ENCODE measurements at regions not wholly inside any gene's neighbourhood (a gene's known extent, or its start where the extent isn't known, plus 50 kb on each side); places are given as distances from the start of the nearest gene placed in this dataset.
"Not testable (repeated sequence)": the region's sequence is repeated elsewhere in the genome, so short reads cannot be mapped to it uniquely, and the experiment has no call there.

DNA sequence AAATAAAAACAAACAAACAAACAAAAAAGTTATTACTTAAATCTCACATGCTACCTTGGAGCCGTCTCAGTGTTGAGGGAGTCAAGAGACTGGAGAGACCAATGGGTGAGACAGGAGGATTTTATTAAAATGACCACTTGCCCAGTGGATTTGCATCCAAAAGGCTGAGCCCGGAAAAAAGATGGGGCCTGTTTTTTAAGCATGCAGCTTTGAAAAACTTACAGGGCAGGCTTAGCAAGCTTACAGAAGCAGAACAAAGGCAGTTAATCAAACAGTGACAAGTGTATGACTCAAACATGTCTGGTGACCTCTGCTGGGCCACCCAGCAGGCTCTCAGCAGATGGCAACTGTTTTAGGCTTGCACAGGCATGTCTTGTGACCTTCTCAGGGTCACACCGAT is 82.5 kb downstream of the POTEH start:
- not testable (repeated sequence) for DNase-seq

DNA sequence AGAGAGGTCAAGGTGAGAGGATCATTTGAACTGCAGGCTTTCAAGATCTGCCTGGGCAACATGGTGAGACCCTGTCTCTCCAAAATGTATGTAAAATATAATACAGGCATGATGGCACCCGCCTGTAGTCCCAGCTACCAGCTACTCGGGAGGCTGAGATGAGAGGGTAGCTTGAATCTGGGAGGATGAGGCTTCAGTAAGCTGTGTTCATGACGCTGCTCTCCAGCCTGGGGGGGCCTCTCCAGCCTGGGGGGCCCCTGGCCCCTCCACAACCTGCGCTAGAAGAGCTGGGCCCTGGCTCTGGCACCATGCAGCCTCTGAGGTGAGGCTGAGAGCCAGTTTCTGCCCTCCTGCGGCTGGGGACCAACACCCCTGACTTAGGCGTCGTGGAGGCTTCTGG is 85.3 kb downstream of the POTEH start:
- not testable (repeated sequence) for DNase-seq

DNA sequence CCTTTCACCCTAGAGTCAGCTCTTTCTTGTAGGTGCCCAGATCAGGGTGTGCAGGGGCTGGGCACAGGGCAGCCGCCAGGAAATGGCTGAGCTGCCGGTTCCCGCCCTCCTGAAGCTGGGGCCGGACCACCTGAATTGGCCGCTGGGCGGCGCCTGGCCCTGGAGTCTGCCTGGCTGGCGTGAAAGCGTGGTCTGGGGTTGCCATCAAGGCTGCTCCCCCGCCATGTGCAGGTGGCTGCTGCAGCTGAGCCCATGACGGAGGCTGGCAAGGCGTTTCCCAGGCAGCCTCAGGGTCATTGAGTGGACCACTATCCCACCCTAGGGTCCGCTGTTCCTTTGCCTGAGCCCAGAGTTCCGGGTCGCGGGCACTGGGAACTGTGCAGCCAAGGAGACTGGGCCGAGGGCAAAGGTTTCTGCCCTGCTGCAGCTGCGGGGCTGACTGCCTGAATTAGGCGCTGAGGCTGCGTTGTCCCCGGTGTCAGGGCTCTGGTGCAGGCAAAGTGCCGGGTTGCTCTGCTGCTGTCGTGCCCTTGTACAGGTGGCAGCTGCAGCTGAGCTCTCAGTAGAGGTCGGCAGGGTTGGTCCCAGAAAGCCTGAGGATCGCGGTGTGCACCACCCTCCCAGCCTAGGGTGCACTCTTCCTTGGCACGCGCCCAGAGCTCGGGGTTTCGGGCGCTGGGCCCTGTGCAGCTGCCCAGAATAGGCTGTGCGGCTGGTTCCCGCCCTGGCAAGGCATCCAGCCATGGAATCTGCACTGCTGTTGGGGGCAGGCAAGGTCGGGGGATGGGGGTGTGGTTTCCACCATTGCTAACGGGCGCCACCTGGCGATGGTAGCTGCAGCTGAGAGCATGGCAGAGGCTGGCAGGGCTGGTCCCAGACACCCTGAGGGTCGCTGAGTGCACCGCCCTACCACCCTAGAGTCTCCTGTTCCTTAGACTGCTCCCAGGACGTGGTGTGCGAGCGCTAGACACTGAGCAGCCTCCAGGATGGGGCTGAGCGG is 86.1 kb downstream of the POTEH start:
- not testable (repeated sequence) for DNase-seq

DNA sequence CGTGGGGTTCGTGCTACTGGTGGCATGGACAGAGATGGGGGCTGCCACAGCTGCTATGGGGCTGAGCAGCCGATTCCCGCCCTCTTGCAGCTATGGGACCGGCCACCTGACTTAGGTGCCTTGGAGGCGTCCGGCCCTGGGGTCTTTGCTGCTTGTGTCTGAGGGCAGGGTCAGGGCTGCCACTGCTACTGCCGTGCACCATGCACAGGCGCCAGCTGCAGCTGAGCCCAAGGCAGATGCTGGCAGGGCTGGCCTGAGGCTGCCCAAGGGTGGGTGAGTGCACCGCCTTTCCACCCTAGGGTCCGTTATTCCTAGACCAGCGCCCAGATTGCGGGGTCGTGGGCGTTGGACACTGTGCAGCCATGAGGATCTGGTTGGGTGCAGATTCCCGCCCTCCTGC is 86.9 kb downstream of the POTEH start:
- not testable (repeated sequence) for DNase-seq

DNA sequence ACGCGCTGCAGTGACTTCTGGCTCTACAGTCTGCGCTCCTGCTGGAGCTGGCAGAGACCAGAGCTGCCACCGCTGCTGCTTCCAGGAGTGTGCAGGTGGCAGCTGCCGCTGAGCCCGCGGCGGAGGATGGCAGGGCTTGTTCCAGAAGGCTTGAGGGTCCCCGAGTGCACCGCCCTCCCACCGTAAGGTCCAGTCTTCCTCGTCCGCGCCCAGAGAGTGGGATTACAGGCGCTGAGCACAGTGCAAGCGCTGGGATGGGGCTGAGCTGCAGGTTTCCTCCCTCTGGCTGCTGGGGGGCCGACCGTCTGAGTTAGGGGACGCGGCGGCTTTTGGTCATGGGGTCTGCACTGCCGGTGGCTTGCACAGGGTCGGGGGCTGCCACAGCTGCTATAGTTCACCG is 87.3 kb downstream of the POTEH start:
- not testable (repeated sequence) for DNase-seq

DNA sequence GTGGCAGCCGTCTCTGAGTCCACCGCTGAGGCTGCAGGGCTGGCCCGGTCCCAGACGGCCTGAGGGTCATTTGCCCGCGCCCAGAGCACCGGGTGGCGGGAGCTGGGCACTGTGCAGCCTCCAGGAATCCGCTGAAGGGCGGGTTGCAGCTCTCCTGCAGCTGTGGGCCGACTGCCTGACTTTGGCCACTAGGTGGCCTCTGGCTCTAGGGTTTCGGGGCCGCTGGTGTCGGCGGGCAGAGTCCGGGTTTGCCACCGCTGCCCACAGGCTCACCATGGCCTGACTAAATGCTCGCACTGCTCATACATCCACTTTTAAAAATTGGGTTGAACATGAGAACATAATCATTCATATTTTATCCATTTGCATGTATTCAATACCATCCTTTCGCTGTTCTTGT is 87.7 kb downstream of the POTEH start:
- DNase-seq = not testable (repeated sequence)

DNA sequence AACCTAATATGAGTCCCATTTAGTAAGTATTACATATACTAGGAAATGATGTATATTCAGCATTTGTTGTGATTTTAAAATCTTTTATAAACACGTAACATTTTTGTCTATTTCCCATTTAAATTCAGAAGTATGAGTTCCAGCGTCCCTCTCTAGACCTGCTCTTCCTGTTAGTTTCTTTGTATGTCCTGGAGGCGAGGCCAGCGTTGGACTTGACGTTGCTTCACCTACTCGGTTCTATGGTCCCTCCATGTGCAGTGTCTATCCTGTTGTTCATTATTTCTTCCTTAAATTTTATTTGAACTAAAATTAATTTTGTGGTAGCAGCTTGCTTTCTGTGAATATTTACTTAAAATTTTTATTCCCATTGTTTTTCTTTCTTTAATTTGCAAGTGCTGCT is 88.5 kb downstream of the POTEH start:
- not testable (repeated sequence) for DNase-seq

DNA sequence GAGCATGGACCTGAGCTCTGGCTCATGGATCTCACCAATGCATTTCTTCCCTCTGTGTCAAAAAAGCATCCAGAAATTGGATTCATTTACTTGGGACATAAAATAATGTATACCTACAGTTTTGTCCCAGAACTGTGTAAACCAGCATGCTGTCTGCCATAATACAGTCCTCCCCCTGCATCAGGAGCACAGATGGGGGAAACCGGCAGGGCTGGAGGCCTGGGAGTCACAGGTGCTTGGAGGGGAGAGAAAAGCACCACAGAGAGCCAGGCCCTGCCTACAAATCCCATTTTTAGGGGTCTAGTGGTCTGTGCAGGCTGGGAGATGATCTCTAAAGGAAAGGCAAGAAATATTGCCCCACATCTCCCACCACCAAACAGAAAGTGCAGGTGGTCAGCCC is 91.8 kb downstream of the POTEH start:
- DNase-seq = not testable (repeated sequence)

DNA sequence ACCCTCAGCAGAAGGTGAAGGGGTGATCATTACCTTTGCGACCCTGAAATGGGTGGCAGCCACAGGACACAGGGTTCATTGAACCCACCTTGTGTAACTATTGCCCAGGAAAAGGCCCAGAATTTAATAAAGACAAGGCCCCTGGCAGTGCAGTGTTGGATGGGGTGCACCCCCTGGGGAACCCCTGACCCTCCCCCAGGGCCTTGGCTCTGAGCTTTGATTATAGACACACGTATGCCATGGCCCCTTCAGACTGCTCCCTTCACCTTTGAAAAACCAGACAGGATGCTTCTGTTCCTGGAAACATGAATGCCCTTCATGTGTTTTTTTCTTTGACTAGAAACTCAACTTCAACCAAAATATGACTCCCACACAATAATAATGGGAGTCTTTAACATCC is 93.1 kb downstream of the POTEH start:
- DNase-seq = not testable (repeated sequence)

DNA sequence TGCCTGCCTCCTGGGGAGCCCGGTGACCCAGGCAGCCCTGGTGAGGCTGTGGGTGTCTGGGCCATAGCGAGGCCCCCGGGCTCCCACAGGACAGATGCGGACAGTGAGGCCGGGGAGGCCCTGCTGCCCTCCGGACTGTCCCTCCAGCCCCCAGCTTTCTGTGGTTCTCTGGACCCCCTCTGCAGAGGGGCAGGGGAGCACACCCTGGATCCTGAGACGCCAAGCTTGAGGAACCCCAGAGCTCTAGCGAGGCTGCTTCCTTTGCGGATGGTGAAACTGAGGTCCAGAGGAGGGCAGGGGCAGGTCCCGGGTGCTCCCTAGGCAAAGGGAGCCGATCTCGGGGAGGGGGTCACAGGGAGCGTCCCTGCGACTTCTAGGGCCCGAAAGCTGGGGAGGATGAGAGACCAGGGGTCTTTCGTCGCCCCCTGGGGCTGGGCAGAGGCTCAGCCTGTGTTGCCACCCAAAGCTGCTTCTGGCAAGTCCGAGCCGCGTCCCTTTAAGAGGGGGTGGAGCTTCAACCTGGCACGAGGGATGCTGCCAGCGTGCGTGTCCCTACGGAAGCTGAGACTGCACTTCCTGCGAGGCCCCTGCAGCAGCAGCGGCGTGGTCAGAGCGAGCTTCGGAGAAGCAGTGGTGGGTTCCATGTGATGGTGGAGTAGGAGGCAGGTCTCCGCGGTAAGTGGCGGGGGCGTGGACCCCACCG is 94.7 kb downstream of the POTEH start:
- not testable (repeated sequence) for DNase-seq

DNA sequence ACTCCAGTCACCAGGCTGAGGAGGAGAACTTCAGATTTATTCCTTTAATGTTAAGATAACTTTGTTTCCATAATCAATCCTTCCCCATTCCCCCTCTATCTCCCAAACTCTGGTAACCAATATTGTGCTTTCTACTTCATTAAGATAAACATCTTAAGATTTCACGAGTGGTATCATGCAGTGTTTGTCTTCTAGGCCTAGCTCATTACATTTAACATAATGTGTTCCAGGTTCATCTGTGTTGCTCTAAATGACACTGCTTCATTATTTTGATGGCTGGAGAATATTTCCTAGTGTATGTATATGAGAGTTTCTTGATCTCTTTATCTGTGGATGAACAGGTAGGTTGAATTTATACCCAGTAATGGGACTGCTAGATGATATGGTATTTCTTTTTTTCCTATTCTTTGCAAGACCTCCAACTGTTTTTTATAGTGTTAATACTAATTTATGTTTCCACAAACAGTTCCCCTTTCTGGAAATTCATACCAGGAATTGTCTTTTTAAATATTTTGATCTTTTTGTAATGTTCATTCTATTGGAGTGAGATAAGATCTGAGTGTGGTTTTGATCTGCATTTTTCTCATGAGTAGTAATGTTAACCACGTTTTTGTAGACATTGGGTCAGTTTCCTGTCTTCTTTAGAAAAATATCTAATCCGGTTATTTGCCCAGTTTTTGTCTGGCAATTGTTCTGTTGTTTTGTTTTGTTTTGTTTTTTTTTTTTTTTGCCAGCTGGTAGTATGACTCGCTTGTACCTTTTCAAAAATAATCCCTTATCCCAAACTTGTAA is 97.3 kb downstream of the POTEH start:
- not testable (repeated sequence) for DNase-seq

DNA sequence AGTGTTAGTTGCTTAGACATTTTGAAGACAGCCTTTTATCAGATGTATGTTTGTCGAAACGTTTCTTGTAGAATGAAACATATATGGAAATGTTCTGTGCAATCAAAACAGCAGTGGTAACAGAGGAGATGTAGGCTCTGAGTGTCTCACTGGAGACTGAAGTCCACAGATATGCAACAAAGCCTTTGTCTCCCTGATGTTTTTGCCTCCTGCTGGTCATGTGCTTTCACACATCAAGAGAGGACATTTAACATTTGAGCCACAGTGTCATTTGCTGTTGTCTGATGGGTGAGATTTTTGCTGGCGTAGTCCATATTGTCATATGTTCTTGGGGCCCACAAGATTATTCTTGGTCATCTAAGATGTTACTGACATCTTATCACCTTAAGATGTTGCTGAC is 101.7 kb downstream of the POTEH start:
- DNase-seq = not testable (repeated sequence)

DNA sequence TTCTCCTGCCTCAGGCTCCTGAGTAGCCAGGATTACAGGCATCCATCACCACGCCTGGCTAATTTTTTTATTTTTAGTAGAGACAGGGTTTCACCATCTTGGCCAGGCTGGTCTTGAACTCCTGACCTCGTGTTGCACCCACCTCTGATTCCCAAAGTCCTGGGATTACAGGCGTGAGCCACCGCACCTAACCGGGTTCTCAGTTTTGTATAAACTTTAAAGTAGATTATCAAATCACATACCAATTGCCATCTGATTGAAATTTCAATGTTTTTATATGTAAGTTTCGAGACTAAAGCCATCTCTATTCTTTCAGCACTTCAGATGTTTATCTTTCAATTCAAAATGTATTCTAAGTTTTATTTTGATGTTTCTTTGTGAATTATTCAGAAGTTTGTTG is 110.1 kb downstream of the POTEH start:
- not testable (repeated sequence) for DNase-seq

DNA sequence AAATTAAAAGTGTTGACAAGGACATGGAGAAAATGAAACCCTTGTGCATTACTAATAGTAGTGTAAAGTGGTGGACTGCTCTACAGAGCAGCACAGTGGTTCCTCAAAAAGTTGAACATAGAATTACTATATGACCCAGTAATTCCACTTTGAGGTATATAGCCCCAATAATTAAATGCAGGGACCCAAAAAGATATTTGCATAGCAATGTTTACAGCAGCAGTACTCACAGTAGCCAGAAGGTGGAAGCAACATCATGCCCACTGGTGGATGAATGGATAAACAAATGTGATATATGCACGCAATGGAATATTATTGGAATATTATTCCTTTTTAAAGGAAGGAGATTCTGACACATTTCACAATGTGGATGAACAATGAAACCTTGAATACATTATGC is 121.3 kb downstream of the POTEH start:
- not testable (repeated sequence) for DNase-seq

DNA sequence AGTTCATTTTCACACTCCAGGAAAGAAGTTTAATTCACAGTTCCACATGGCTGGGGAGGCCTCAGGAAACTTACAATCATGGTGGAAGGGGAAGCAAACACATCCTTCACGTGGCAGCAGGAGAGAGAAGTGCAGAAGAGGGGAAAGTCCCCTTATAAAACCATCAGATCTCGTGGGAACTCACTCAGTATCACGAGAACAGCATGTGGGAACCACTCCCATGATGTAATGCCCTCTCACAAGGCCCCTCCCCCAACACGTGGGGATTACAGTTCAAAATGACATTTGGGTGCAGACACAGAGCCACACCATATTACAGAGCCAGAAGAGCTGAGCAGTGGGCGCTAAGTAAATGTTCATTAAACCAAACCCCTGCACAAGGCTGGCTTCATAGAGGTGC is 126.0 kb downstream of the POTEH start:
- not testable (repeated sequence) for DNase-seq

DNA sequence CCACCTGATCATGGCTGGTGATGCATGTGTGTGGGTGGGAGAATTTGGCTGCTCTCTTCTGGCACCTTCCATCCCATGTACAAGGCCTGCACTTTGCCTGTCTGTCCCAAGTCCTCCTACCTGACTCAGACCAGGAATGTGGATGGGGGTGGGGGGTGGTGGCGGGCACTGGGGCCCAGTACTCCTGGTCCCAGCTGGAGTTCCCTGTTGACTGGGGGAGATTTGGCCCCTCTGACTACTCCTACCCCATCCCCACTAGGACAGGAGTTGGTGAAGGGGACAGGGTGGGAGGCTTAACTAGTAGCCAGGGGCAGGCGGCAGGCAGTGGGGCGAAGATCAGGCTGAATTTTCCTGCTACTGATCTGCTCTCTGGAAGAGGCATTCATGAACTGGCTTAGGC is 126.6 kb downstream of the POTEH start:
- not testable (repeated sequence) for DNase-seq

DNA sequence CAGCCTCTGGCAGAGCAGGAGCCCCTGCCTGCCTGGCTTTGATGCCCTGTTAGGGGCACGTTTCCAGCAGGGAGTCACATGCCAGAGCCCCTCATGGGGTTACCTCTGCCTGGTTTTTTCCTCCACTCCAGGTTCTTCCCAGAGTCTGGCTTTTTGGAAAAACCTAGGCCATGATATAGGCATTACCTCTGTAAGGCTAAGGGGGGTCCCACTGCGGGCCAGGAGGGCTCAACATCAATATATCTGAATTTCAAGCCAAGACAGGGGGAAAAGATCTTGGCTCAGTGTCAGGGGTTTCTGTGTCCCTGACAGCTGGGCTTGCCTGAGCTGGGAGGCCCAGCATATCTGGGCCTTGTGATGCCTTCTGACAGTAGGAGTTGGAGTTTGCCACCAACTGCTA is 127.4 kb downstream of the POTEH start:
- DNase-seq = not testable (repeated sequence)

DNA sequence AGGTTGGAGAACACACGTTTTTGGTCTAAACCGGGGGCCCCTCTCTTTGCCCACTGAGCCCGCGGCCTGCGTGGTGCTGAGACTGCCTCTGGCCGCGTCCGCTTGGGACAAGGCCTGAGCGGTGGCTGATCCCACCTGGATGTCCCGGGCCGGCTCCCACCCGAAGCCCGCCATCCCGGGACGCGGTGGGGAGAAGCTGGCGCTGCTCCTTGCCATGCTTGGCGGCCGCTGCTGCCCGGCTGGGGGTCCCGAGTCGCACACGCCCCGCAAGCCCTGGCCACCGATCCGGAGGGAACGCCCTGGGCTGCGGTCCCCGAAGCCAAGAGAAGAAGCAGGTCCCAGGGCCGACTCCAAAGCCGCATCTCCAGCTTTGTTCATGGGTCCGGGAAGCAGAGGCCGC is 130.1 kb downstream of the POTEH start:
- DNase-seq = not testable (repeated sequence)

DNA sequence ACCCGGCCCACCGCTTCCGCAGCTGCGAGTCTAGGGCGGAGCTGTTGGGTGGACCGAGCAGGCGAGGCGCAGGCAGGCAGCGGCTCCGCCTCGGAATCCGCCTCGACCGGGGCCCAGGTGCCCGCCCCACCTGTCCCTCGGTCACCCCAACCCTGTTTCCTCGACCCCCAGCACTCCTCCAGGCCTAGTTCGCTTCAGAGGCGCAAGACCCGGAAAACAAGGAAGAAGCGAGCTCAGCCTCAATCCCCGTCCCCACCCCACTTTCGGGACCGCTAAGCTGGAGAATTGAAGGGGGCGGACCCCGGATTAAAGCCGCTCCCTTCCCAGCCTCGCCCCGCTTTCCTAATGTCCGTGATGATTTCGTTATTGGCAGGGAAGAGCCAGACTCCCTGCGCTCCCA is 131.3 kb downstream of the POTEH start:
- not testable (repeated sequence) for DNase-seq

DNA sequence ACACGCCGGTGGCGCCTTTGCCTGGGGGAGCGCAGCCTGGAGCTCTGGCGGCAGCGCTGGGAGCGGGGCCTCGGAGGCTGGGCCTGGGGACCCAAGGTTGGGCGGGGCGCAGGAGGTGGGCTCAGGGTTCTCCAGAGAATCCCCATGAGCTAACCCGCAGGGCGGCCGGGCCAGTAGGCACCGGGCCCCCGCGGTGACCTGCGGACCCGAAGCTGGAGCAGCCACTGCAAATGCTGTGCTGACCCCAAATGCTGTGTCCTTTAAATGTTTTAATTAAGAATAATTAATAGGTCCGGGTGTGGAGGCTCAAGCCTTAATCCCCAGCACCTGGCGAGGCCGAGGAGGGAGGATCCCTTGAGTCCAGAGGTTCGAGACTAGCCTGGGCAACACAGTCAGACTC is 132.2 kb downstream of the POTEH start:
- not testable (repeated sequence) for DNase-seq

DNA sequence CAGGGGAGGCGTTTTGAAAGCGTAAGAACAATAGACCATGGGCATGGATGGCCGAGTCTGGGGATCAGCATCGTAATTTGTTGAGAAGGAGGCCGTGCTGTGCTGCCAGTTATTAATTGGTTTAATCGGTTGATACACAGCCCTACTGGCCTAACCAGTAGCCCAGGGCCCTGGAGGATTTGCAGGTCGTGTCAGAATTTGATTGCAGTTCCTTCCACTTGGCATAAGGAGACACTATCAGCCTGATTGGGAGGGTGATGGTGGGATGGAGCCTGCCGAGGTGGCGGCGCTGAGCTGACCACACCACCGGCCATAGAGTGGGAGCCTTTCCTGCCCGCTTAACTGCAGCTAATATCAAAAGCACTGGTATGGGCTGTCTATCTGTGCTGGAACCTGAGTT is 133.4 kb downstream of the POTEH start:
- not testable (repeated sequence) for DNase-seq

DNA sequence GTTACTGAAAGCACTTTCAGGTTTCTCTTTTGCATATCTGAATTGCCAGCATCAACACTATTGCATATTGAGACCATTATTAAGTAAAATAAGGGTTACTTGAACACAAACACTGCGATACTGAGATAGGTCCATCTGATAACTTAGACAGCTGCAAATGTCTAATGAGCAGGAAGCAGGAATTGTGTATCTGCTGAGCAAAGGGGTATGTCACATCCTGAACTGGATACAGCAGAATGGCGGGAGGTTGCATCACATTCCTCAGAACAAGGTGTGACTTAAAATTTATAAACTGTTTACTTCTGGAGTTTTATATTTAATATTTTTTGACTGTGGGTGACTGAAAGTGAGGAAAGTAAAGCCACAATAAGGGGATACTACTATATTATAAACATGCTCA is 142.4 kb downstream of the POTEH start:
- DNase-seq = not testable (repeated sequence)

DNA sequence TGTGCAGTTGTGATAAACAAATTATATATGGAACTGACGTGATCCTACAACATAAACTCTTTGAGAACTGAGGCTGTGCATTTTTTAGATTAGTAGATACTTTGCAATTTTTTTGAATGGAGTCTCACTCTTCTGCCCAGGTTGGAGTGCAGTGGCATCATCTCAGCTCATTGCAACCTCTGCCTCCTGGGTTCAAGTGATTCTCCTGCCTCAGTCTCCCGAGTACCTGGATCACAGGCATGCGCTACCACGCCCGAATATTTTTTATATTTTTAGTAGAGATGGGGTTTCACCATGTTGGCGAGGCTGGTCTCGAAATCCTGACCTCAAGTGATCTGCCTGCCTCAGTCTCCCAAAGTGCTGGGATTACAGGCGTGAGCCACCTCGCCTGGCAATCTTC is 145.9 kb downstream of the POTEH start:
- DNase-seq = not testable (repeated sequence)
